HG03565 (cell line): ENCODE measurements at regions not wholly inside any gene's neighbourhood (a gene's known extent, or its start where the extent isn't known, plus 50 kb on each side); places are given as distances from the start of the nearest gene placed in this dataset.
"Not testable (repeated sequence)": the region's sequence is repeated elsewhere in the genome, so short reads cannot be mapped to it uniquely, and the experiment has no call there.

Experiments
- ATAC-seq: cut with Tn5 transposase; IDR thresholded peaks from one replicate; pipeline ENCODE4 v1.9.1; 2021; ENCODE audit warnings: mild to moderate bottlenecking, moderate library complexity; ENCODE audit not compliant: unreplicated experiment

DNA sequence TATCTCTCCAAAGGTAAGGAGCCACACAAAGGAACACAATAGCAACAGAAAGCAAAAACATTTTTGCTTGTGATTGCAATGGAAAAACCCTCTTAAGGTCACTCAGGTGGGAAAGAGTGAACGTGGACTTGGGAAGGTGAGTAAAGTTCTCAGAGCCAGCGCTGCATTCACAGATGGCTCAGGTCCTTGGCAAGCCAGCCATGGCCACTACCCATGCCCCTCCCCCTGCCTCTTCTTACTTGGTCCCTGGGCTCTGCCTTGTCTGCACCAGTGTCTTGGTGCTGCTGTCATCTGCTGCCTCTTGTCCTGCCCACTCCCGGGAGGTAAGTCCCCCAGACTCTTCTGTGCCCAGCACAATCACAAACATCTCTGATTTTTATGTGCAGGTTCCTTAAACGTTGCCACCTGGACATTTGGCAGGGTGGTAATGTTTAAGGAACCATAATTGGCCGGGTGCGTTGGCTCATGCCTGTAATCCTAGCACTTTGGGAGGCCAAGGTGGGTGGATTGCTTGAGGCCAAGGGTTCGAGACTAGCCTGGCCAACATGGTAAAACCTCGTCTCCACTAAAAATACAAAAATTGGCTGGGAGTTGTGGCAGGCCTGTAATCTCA is 74.6 kb downstream of the FEM1C start:
- no peak for ATAC-seq

DNA sequence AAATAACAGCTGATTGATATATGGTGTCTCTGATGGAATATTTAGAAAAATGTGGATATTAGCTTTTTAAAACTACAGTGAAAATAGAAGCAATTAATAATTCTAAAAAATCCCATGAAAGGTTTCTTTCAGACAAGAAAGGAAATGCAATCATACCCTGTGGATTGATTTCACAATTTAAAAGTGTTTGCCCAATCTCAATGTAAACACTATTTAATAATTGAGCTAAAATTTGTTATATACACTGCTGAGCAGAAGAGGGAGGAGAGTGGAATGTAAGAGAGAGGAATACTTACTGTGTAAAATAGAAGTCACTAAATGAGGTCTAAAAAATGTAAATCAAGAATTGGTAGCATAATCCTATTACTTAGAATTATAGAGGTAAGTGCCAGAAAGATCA is 76.9 kb downstream of the FEM1C start:
- ATAC-seq, result no peak

DNA sequence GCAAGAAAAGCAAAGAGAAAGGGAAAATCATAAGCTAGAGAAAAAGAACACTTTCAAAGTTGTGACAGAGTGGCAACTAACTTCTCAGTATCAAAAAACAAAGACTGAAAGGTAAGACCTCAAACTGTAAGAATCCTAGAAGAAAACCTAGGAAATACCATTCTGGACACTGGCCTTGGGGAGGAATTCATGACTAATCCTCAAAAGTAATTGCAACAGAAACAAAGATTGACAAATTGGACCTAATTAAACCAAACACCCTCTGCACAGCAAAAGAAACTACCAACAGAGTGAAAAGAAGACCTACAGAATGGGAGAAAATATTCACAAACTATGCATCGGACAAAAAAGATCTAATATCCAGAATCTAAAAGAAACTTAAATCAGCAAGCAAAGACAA is 79.1 kb downstream of the FEM1C start:
- ATAC-seq, result no peak

DNA sequence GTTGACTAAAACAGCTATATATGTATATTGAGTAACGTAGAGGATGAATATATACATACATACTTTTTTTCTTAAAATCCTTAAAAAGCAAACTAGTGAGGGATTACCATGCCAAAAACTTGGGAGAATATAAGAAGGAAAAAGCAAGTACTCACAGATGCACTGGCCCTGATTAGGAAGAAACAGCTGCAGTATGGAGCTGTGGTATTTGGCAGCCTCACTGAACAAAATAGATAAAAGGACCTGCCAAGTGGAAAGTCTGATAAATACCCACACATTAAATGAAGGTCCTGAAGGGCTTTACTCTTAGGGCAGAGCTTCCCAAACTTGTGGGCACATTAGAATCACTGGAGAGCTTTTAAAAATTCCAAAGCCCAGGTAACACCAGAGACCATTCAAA is 80.6 kb downstream of the FEM1C start:
- ATAC-seq, result no peak

DNA sequence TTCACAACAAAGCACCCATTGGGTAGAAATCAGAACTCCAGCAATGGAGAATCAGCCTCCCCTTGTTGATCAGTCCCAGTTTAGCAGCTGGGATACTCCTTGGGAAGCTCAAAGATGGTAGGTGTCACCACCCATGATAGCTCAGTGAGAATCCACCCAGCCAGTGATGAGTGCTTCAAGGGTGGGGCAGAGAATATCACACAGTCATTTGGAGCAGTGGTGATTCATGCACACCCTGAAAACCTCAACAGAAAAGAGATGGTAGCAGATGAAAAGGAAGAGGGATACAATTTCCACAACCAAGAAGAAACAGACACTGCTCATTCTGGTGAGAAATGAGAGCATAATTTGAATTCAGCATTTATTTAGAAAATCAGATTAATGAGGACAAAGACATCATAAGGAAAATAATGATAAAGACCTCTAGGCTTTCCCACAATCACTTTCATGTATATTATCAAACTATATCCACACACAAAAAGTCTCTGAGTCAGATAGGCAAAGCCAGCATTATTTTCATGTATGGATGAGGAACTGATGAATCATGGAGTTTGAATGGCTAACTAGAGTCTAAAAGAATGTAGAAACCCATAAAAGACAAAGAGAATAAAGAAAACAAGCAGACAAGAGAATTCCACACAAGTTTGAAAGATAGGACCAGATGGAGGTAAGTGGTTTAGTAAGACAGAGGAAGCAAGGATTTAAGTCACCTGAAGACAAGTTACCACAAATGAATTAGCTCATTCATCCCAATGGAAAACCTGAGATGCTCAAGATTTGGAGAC is 82.9 kb downstream of the FEM1C start:
- peak; percentile 31 for ATAC-seq

DNA sequence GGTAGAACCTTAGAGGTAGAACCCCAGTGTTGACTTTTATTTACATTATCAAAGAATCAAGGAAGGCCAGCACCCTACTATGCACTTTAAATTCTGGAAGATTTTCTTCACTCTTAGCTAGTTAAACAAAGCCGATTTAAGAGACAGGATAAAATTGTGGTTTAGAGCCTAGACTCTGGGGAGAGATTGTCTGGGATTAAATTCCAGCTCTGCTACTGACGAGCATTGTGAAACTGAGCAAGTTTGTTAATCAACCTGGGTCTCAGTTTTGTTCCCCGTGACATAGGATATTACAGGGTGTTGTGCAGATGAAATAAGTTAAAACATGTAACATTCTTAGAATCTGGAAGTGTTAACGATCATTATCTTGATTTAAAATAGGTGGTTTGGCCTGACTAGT is 83.5 kb downstream of the FEM1C start:
- ATAC-seq, result no peak

DNA sequence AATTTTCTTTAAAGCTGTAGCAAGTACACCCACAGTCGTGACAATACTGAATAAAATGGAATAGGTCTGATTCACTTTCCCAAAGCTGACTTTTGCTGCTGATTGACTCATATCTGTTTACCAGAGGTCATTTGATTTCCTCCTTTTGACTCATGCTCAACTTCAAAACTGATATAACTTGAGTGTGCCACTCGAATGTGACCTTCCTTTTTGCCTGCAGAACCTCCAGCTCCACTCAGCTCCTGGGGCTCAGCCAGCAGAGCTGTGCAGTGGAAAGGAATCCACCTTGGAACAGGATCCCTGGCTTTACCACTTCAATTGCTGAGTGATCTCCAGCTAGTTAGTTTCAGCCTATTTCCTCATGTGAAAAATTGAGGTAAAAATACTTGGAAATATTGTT is 84.1 kb downstream of the FEM1C start:
- peak; percentile 65 for ATAC-seq

DNA sequence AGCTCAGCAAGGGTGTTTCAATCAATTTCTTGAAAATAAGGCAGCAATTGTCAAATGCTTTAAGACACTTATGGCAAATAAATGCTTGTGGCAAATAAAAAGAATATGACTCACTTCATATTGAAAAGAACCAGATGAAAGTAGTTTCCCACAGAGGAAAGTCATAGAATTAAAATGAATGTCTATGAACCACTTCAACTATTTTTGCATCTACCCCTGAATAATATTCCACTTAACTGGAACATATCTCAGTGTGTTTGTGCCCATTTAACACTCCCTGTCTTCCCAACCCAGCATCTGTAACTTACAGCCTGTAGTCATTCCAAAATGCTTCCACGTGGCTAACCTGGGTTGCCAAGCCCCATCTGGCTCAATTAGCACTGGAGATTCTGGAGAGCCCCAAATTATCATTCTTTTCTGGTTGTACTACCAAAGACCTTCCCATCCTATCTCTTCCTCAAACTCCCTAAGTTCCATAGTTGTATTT is 84.7 kb downstream of the FEM1C start:
- ATAC-seq, result no peak

DNA sequence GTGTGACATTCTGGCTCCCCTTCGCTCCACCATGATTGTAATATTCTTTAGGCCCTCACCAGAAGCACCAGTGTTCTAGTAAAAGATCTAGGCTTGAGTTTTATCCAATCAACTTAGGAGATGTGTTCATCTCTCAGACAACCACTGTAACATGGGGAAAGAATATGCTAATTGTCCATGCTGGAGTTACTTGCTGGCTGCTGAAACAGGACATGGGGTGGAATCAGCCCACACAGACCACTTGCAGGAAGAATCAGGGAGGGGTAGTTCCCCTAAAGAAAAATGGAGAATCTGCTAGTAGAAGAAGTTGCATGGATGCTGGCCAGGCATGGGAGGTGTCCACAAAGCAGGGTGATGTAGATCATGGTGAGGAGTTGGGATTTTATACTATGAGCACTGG is 86.2 kb downstream of the FEM1C start:
- ATAC-seq, result no peak

DNA sequence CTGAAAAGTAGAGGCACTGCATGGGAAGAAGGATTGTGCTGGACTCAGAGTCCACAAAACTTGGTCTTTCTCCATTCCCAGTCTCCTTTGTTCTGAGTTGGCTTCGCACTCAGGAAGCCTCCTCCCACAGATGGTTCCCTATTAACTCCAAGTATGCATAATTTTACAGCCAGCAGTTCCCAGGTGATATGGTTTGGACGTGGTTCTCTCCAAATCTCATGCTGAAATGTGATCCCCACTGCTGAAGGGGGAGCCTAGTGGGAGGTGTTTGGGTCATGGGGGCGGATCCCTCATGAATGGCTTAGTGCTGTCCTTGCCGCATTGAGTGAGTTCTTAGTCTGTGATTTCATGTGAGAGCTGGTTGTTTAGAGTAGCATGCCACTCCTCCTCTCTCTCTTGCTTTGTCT is 86.6 kb downstream of the FEM1C start:
- no peak for ATAC-seq

DNA sequence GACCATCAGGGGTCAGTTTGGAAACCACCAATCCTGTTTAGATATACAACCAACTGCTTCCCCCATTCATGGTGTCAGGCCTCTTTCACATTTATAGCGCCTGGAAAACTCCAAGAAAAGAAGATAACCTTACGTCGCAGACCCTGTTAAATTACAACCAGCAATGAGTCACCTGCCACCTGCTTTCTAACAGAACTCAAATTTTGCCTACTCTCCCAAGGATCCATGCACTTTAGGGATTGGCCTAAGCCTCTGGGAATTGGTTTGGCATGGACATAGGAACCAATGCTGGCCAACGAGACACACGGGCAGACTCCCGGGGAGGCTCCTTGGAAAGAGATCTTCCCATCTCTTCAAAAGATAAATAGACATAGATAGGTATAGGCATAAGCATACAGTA is 87.0 kb downstream of the FEM1C start:
- ATAC-seq, result no peak

DNA sequence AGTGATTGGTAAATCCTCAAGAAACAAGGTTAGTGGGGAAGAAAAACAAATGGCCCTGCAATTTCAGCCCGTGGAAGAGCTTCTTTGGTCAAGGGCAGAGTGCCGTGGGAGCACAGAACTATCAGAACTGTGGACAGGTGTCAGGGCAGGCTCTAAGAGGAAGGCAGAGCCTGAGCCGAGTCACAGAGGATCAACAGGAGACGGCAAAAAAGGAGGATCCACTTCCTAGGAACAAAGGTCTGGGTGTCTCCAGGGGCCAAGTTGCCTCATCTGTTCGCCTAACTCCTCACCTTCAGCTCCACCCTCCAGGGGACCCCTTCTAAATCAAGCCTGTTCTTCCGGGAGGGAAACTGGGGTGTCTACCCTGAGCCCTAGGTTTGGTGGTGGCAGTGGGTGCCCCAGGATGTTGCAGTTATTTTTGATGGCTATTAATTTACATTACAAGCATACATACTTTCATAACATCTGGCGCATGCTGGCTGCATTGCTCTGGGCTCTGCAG is 88.0 kb downstream of the FEM1C start:
- ATAC-seq, result no peak

DNA sequence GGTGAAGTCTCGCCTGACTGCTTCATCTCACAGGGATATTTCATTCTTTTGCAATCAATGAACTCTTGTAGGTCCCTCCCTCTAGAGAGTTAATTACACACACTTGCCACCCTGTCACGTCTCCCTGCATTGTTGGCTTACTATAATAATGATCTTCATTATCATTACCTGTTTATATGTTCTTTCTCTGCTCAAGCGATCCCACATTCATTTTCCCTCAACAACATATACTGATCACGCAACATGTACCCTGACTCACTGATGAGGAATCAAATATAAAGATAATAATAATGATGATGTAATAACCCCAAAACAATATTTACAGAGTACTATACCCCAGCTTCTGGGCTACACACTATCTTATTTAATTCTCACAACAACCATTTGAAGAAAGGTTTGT is 88.5 kb downstream of the FEM1C start:
- no peak for ATAC-seq

DNA sequence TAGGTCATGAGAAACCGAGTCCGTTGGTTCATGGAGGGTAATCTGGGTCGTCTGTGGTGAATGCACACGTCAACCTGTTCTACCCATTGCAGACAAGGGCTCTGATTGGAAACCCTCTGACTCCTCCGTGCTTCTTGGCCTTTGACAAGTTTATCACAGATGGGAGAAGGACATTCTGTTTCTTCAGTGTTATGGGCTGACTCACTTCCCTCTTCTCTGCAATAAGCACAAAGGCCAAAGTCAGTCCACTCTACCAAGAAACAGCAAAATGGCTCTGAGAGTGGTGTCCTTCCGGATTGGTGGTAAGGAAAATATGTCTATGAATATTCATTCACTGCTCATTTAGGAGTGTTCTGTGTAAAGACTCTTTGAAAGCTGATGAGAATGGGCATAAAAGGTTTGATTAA is 89.3 kb downstream of the FEM1C start:
- ATAC-seq, result no peak

DNA sequence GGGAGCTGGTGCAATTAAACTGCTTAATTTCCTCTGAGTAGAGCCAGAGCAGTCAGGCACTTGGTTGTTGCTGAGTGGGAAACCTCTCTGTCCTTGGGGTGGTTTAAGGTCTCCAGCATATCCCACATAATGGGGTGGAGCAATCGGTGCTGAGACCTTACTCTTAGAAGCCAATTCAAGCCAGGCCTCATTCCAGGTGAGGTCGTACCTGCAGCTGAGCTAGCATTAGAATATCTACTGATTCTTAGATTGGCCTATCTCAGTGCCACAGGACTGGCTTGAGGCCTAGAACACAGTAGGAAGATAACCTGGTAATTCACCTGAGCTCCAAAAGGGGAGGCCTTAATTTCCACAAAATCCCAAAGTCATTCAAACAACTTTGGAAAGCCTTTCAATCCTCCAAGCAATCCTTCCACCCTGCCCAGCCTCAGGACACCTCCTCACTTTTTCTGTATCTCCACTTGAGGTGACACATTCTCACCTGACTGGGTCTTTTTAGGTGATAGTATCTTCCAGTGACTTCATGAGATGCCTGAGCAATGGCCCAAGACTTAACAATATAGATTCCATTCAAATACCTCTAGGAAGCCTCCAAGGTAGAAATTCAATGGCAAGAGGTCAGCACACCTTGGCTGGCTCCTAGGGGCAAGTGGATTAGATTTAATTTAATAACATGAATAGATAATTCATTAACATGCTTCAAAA is 91.0 kb downstream of the FEM1C start:
- no peak for ATAC-seq

DNA sequence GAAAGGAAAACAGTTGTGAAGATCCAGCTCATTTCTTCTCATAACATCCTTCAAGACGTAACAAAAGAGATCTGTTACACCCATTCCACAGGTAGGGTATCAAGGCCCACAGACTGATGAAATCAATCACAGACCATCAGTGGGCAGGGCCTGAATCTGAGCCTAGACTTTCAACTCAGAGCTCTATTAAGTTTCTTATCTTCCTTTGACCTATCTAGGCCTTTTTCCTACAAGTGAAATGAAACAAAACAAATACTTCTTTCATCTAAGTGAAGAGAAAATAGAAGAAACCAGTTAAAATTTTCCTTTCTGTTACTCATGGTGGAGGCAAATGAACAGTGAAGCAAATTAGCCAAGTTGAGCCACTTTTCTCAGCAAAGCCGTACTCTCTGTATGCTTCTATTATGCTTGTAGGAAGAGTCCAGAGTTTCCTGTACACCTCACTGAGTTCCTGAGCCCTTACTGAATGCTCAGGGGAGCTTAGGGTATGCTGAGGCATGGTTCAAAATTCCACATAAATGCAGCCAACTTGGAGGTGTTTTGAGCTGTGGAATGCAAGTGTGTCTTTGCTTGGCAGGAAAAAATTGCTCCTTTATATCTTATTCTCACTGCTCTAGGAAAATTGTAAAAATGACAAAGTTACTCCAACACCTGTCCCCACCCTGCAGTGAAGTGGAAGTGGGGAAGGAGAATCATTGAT is 91.9 kb downstream of the FEM1C start:
- no peak for ATAC-seq

DNA sequence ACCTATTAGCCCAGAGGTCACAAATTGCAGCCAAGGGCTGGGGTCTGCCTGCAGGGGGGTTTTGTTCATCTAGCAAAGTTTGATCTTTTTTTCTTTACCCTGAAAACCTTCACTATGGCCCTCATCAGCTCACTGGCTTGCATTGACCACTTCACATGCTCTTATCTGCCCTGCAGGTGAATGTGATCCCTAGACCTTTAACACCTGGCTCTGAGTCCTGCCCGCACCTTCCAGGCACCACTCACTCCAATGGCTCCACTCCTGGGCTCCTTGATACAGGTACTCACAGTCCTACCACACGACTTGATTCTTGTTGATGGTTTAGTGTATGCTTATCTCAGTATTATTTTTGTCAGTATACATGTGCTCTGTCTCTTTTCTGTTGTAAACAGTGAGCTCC is 92.5 kb downstream of the FEM1C start:
- no peak for ATAC-seq

DNA sequence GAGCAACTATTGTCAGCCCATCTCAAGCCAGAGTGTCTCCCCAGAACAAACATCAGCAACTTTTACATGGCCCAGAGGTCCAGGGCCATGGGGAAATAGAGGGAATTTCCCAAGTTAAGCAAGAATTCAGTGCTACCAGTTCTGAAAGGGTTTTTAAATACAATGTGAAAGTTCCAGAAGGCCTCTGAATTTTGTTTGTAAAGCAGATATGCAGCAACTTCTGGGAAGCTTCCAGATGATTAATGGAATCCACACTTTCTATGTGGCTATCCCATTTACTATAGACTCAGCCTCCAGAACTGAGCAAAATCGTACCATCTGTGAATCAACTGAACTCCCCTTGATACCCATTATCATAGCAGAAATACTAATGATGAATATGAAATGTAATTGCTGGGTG is 93.8 kb downstream of the FEM1C start:
- ATAC-seq, result no peak

DNA sequence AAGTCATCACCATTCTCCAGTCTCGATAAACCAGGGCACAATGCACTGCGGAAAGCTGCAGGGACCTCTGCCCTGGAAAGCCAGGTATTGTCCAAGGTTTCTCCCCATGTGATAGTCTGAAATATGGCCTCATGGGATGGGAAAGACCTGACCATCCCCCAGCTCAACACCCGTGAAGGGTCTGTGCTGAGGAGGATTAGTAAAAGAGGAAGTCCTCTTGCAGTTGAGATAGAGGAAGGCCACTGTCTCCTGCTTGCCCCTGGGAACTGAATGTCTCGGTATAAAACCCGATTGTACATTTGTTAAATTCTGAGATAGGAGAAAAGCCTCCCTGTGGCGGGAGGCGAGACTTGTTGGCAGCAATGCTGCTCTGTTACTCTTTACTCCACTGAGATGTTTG is 95.9 kb downstream of the FEM1C start:
- not testable (repeated sequence) for ATAC-seq

DNA sequence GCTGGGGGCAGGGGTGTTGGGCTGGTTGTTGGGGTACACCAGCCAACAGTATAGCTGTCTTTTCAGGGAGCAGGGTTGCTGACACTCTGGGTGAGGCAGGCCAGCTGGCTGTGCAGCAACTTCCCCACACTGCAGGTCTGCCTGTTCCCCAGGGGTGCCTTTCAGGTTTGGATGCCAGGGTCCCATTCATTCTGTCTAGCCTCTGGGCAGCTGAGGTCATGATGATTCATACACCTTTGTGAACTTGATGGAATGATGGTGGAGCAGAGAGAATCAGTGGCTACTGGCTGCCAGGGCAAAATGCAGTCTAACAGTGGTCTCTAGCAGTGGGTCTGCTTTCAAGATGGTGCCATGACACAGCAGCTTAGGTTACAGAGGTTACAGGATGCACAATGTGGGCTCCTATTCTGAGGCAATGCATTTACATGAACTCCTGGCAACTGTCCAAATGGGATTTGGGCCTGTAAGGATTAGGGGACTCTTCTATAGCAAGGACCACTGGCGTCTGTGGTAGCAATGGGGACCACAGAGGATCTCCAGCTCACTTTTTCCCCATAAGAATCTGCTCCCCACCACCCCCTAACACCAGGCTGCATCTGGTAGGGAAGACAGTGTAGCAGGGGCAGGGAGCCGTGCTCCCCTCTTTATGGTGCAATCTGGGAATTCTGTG is 103.7 kb downstream of the FEM1C start:
- ATAC-seq, result no peak

DNA sequence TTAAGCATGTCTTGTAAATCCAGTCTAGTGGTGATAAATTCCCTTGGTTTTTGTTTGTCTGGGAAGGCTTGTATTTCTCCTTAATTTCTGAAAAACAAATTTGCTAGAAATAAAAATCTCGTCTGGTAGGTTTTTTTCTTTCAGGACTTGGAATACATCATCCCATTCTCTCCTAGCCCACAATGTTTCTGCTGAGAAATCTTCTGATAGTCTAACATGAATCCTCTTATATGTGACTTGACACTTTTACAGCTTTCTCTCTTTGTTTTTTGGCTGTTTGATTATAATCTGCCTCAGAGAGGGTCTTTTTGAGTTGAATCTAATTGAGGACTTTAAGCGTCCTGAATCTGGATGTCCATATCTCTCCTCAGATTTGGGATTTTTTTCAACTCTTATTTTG is 104.9 kb downstream of the FEM1C start:
- no peak for ATAC-seq
